GM19240 (cell line): ENCODE measurements at regions not wholly inside any gene's neighbourhood (a gene's known extent, or its start where the extent isn't known, plus 50 kb on each side); places are given as distances from the start of the nearest gene placed in this dataset.

Experiments
- DNase-seq: peaks from one replicate; pipeline ENCODE4 v3.0.0; 2011; ENCODE audit warnings: low spot score; ENCODE audit not compliant: insufficient read length

- DNase-seq: no peak
Observed at GRCh38 chr14:97706819-97707218, 909.6 kb downstream of the VRK1 start.

GRCh38 chr14:97707603-97708002 is 910.4 kb downstream of the VRK1 start:
- DNase-seq: no peak

GRCh38 chr14:97709552-97709951 is 912.4 kb downstream of the VRK1 start:
- DNase-seq: no peak

GRCh38 chr14:97710726-97711125 is 913.5 kb downstream of the VRK1 start:
- no peak for DNase-seq

- DNase-seq: no peak
Observed at GRCh38 chr14:97712471-97712870, 915.3 kb downstream of the VRK1 start.

- DNase-seq: no peak
Observed at GRCh38 chr14:97713023-97713422, 915.8 kb downstream of the VRK1 start.

- DNase-seq: no peak
Observed at GRCh38 chr14:97718886-97719442, 921.8 kb downstream of the VRK1 start.

- no peak for DNase-seq
Observed at GRCh38 chr14:97719931-97720330, 922.7 kb downstream of the VRK1 start.

GRCh38 chr14:97723351-97723750 is 926.2 kb downstream of the VRK1 start:
- DNase-seq: no peak

- DNase-seq: no peak
Observed at GRCh38 chr14:97723819-97724218, 926.6 kb downstream of the VRK1 start.

- no peak for DNase-seq
Observed at GRCh38 chr14:97724265-97724731, 927.1 kb downstream of the VRK1 start.

GRCh38 chr14:97726676-97727075 is 929.5 kb downstream of the VRK1 start:
- no peak for DNase-seq

GRCh38 chr14:97730706-97731105 is 933.5 kb downstream of the VRK1 start:
- no peak for DNase-seq

- DNase-seq: no peak
Observed at GRCh38 chr14:97731800-97732199, 934.6 kb downstream of the VRK1 start.

GRCh38 chr14:97747316-97747715 is 950.1 kb downstream of the VRK1 start:
- DNase-seq: no peak

- no peak for DNase-seq
Observed at GRCh38 chr14:97748616-97749015, 951.4 kb downstream of the VRK1 start.

GRCh38 chr14:97757491-97757890 is 960.3 kb downstream of the VRK1 start:
- DNase-seq: no peak

GRCh38 chr14:97760050-97760449 is 962.9 kb downstream of the VRK1 start:
- DNase-seq: no peak

- no peak for DNase-seq
Observed at GRCh38 chr14:97762386-97762785, 965.2 kb downstream of the VRK1 start.

GRCh38 chr14:97771340-97772045 is 974.3 kb downstream of the VRK1 start:
- DNase-seq: no peak

GRCh38 chr14:97773598-97773997 is 976.4 kb downstream of the VRK1 start:
- no peak for DNase-seq

GRCh38 chr14:97776890-97777558 is 979.8 kb downstream of the VRK1 start:
- DNase-seq: no peak
